Glutamatergic neuron (in vitro differentiated cells): ENCODE measurements at regions not wholly inside any gene's neighbourhood (a gene's known extent, or its start where the extent isn't known, plus 50 kb on each side); places are given as distances from the start of the nearest gene placed in this dataset.

ENCODE experiments used
- DNase-seq: peaks from one replicate; pipeline ENCODE4 v3.0.0; 2022
- H3K27ac Mint-ChIP-seq: one replicate; pipeline ENCODE4 v1.8.0; 2020; ENCODE audit warnings: mild to moderate bottlenecking, mixed read lengths, inconsistent platforms; ENCODE audit not compliant: unreplicated experiment
- H3K27me3 Mint-ChIP-seq: one replicate; pipeline ENCODE4 v1.8.0; 2020; ENCODE audit warnings: mild to moderate bottlenecking, moderate library complexity, mixed read lengths, inconsistent platforms; ENCODE audit not compliant: unreplicated experiment
- H3K36me3 Mint-ChIP-seq: one replicate; pipeline ENCODE4 v1.8.0; 2020; ENCODE audit warnings: mild to moderate bottlenecking, mixed read lengths, inconsistent platforms; ENCODE audit not compliant: unreplicated experiment
- H3K4me1 Mint-ChIP-seq: one replicate; pipeline ENCODE4 v1.8.0; 2020; ENCODE audit warnings: mild to moderate bottlenecking, low read depth, mixed read lengths, inconsistent platforms; ENCODE audit not compliant: unreplicated experiment
- H3K4me3 Mint-ChIP-seq: one replicate; pipeline ENCODE4 v1.8.0; 2020; ENCODE audit warnings: mild to moderate bottlenecking, mixed read lengths, inconsistent platforms; ENCODE audit not compliant: unreplicated experiment
- H3K9me3 Mint-ChIP-seq: one replicate; pipeline ENCODE4 v1.8.0; 2020; ENCODE audit warnings: mild to moderate bottlenecking, moderate library complexity, mixed read lengths, inconsistent platforms; ENCODE audit not compliant: unreplicated experiment
- TF ChIP-seq, protein P1 (sequence below): fragments of 200-600 bp; sonication (generic); IDR thresholded peaks from one replicate; pipeline ENCODE4 v1.5.0; 2021; ENCODE audit not compliant: partially characterized antibody, unreplicated experiment

DNA sequence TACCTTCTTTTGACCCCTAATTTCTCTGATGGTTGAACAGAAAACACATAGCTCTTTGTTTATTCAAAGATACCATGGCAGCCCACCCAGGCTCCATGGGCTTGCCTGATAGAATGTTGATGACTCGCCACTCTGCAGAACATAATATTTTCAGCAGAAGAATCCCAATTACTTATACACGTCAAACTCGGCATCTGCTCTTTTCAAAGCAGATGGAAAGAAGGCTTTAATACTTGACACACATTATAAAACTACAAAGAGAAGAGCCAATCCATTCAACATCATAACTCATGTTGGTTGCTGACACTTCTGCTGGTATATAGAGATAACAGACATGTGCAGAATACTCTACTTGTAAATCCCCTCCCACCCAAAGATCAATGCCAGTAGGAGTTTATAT lies 69.0 kb downstream of the FOXI2 start:
- H3K9me3 Mint-ChIP-seq, result no peaks in the 10 kb centered on the region
- H3K27ac Mint-ChIP-seq, result no peak overlapping the region
- H3K4me1 Mint-ChIP-seq, result no peaks in the 10 kb centered on the region
- no peak overlapping the region for H3K4me3 Mint-ChIP-seq
- TF ChIP-seq, protein P1, sequence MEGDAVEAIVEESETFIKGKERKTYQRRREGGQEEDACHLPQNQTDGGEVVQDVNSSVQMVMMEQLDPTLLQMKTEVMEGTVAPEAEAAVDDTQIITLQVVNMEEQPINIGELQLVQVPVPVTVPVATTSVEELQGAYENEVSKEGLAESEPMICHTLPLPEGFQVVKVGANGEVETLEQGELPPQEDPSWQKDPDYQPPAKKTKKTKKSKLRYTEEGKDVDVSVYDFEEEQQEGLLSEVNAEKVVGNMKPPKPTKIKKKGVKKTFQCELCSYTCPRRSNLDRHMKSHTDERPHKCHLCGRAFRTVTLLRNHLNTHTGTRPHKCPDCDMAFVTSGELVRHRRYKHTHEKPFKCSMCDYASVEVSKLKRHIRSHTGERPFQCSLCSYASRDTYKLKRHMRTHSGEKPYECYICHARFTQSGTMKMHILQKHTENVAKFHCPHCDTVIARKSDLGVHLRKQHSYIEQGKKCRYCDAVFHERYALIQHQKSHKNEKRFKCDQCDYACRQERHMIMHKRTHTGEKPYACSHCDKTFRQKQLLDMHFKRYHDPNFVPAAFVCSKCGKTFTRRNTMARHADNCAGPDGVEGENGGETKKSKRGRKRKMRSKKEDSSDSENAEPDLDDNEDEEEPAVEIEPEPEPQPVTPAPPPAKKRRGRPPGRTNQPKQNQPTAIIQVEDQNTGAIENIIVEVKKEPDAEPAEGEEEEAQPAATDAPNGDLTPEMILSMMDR, result no peak
- no peak for DNase-seq
- H3K36me3 Mint-ChIP-seq, result no peaks in the 10 kb centered on the region
- no peaks in the 10 kb centered on the region for H3K27me3 Mint-ChIP-seq

DNA sequence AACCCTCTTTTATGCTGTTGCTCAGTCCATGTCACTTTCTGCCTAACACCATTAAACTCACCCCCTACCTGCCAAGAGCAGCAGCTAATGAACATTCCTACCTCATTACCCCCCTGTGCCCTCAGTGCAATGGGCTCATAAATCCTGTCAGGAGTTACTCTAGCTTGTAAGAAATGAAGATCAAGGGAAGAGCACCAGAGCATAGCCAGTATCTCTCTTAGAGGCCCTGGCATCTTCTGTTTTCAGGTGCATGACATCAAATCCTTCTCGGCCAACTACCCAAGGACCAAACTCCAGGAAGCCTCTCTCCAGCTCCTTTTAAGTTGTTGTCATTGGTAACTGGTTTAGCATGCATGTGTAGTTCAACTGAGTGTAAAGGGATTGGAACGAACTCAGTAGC lies 75.1 kb downstream of the FOXI2 start:
- Mint-ChIP-seq H3K4me1 (no peaks in the 10 kb centered on the region), H3K9me3 (no peaks in the 10 kb centered on the region), H3K4me3 (no peak overlapping the region), H3K27ac (no peak overlapping the region), H3K27me3 (peaks cover 4% of the 10 kb centered on the region), H3K36me3 (no peaks in the 10 kb centered on the region)
- DNase-seq, result no peak
- TF ChIP-seq, protein P1, result no peak

DNA sequence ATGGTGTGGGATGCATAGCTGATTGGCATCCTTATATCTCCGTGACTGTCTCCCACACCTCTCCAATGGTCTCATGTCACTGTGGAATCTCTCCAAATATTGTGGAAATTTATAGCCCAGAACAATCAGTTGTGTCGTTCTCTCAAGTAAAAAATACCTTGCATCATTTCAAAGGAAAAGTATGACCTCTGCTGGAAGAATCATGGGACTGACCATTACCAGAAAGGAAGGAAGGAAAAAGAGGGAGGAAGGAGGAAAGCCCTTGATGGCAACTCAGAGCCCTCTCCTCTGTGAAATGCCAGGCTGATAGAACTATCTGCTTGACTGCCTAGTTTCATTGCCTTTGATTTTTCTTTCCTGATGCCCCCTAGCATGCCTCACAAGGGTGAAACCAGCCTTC lies 76.3 kb downstream of the FOXI2 start:
- peaks cover 4% of the 10 kb centered on the region for H3K27me3 Mint-ChIP-seq
- no peaks in the 10 kb centered on the region for H3K9me3 Mint-ChIP-seq
- no peak for DNase-seq
- TF ChIP-seq, protein P1, result peak; percentile 5
- H3K27ac Mint-ChIP-seq, result no peak overlapping the region
- no peaks in the 10 kb centered on the region for H3K4me1 Mint-ChIP-seq
- H3K4me3 Mint-ChIP-seq, result no peak overlapping the region
- no peaks in the 10 kb centered on the region for H3K36me3 Mint-ChIP-seq

DNA sequence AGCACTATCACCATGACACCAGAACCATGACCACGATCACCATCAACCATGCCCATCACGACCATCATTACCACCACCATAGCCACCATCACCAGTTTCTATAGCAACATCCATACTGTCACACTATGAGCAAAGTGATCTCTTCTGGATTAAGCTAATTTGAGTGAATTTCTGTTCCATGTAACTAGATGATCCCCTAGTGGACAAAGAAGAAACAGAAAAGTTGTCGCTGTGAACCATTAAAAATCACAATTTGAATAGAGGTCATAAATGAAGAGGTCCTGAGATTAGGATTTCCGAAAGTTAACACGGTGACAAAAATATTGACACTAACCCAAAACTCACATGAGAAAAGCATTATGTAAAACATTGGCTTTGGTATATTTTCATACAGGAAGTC lies 77.6 kb downstream of the CLRN3 start:
- TF ChIP-seq, protein P1, result peak; percentile 39
- H3K27ac Mint-ChIP-seq, result no peak overlapping the region
- H3K4me1 Mint-ChIP-seq, result no peaks in the 10 kb centered on the region
- no peak for DNase-seq
- H3K27me3 Mint-ChIP-seq, result peaks cover 4% of the 10 kb centered on the region
- H3K9me3 Mint-ChIP-seq, result no peaks in the 10 kb centered on the region
- no peaks in the 10 kb centered on the region for H3K36me3 Mint-ChIP-seq
- no peak overlapping the region for H3K4me3 Mint-ChIP-seq

DNA sequence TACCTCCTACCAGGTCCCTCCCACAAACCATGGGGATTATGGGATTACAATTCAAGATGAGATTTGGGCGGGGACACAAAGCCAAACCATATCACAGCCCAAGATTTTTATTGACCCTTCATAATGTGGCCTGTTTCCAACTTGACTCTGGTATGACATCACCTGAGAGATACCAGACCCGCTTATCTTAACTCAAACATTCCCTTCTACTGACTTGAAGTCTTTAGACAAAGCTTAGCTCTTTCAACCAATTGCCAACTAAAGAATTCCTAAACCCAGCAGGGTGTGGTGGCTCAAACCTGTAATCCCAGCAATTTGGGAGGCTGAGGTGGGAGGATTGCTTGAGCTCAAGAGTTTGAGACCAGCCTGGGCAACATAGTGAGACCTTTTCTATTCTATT lies 67.9 kb downstream of the CLRN3 start:
- DNase-seq, result no peak
- Mint-ChIP-seq H3K27ac (no peak overlapping the region), H3K27me3 (peaks cover 2% of the 10 kb centered on the region), H3K9me3 (peaks cover 8% of the 10 kb centered on the region), H3K4me1 (no peaks in the 10 kb centered on the region), H3K36me3 (peaks cover 12% of the 10 kb centered on the region), H3K4me3 (no peak overlapping the region)
- TF ChIP-seq, protein P1, result no peak
